K562 (cell line): ENCODE measurements at regions not wholly inside any gene's neighbourhood (a gene's known extent, or its start where the extent isn't known, plus 50 kb on each side); places are given as distances from the start of the nearest gene placed in this dataset.

ENCODE experiments used
- CTCF ChIP-seq, 3 experiments: IDR thresholded peaks in 2 of 3; conservative IDR thresholded peaks in 1 of 3; 2 replicates each; pipeline ENCODE4 v1.5.1; 2011 to 2012; ENCODE audit warnings: low read length in 3 of 3, mild to moderate bottlenecking in 3 of 3, control low read depth in 2 of 3, improper control_type of control experiment in 1 of 3, inconsistent platforms in 1 of 3, low read depth in 1 of 3, mixed read lengths in 1 of 3, moderate library complexity in 1 of 3; ENCODE audit not compliant: insufficient read depth in 2 of 3
- FOXK2 ChIP-seq, 2 experiments: fragments of 450-650 bp; IDR thresholded peaks in 1 of 2; conservative IDR thresholded peaks in 1 of 2; 2 replicates each; pipeline ENCODE4 v1.6.1; 2016; ENCODE audit warnings: low read depth in 2 of 2, mild to moderate bottlenecking in 1 of 2
- HDAC8 ChIP-seq: fragments of 450-650 bp; IDR thresholded peaks from 2 replicates; pipeline ENCODE4 v1.6.1; 2016; ENCODE audit warnings: mild to moderate bottlenecking, missing genetic modification characterization, moderate library complexity, missing compliant biosample characterization
- SMAD3 ChIP-seq: fragments of 450-650 bp; formaldehyde crosslinking; conservative IDR thresholded peaks from 2 replicates; pipeline ENCODE4 v1.4.0; 2020; ENCODE audit warnings: mild to moderate bottlenecking
- ZHX1 ChIP-seq: fragments of 150-350 bp; conservative IDR thresholded peaks from 2 replicates; pipeline ENCODE4 v1.6.1; 2014; ENCODE audit warnings: low read length
- ZNF407 ChIP-seq: fragments of 450-650 bp; IDR thresholded peaks from 2 replicates; pipeline ENCODE4 v1.6.1; 2016; ENCODE audit warnings: low read depth

- no peak for TF ChIP-seq FOXK2 (conservative IDR thresholded peaks at IDR 0.05 in 1 of 2, IDR thresholded peaks at IDR 0.05 in 1 of 2; ENCODE audit: low read depth in 2 of 2)
- TF ChIP-seq CTCF (IDR thresholded peaks at IDR 0.05 in 2 of 3, conservative IDR thresholded peaks at IDR 0.05 in 1 of 3; ENCODE audit: insufficient read depth in 2 of 3, low read depth in 1 of 3, low read length in 3 of 3), result no peak
- no peak for TF ChIP-seq ZHX1
- no peak for TF ChIP-seq SMAD3
- no peak for TF ChIP-seq ZNF407
- TF ChIP-seq HDAC8 (tag), result no peak
Observed at GRCh38 chr13:76116751-76117360, 480.7 kb downstream of the LMO7 start.
